GM18858 (cell line): ENCODE measurements at regions not wholly inside any gene's neighbourhood (a gene's known extent, or its start where the extent isn't known, plus 50 kb on each side); places are given as distances from the start of the nearest gene placed in this dataset.

Source experiments
- ATAC-seq: cut with Tn5 transposase; IDR thresholded peaks from one replicate; pipeline ENCODE4 v1.9.1; 2021; ENCODE audit not compliant: unreplicated experiment

GRCh38 chr19:31402529-31403316, 53.5 kb upstream of the TSHZ3 start:
- no peak for ATAC-seq

- no peak for ATAC-seq
These were observed 56.9 kb upstream of the TSHZ3 start for GRCh38 chr19:31406106-31406505.

DNA sequence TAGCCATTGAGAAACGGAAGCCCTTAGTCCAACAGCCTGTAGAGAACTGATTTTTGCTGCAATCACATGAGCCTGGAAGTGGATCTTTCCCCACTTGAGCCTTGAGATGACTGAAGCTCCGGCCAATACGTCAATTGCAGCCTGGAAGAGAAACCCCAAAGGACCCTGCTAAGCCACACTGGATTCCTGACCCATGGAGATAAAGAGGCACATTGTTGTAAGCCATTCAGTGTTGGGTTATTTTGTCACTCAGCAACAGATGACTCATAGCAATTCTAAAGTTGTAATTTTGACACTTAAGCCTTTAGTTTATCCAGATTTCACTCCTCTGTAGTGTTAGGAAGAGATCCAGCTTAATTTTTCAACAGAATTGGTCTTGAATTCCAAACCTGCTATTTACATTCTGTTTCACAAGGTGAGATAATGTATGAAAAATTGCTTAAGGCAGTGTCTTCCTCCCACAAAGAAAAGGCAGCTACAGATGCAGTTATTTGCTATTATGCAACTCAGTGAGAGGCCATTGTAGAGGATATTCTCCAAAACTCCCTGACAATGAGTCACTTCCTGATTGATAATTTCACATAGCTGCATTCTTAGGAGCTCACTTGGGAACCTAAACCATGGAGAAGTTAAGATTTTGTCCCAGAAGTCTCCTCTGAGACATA, 59.4 kb upstream of the TSHZ3 start:
- no peak for ATAC-seq

GRCh38 chr19:31413353-31413752, 64.1 kb upstream of the TSHZ3 start:
- ATAC-seq: no peak

DNA sequence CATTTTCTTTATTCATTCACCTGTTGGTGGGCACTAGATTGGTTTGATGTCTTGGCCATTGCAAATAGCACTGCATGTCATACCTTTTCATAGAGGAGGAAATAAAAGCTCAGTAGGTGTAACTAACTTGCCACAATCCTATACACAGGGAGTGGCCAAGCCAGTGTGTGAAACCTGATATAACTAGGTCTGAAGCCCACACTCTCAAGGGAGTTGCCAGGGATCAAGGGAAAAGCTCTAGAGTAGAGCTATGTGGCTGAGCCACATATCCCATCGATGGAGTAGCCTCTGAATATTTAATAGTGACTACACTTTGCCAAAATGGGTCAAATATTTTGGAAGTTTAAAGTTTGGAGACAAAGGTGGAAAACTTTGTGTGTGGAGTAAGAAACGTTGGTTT, 66.1 kb upstream of the TSHZ3 start:
- no peak for ATAC-seq

GRCh38 chr19:31416548-31416947, 67.3 kb upstream of the TSHZ3 start:
- ATAC-seq: no peak

GRCh38 chr19:31418055-31418454, 68.8 kb upstream of the TSHZ3 start:
- ATAC-seq: no peak

DNA sequence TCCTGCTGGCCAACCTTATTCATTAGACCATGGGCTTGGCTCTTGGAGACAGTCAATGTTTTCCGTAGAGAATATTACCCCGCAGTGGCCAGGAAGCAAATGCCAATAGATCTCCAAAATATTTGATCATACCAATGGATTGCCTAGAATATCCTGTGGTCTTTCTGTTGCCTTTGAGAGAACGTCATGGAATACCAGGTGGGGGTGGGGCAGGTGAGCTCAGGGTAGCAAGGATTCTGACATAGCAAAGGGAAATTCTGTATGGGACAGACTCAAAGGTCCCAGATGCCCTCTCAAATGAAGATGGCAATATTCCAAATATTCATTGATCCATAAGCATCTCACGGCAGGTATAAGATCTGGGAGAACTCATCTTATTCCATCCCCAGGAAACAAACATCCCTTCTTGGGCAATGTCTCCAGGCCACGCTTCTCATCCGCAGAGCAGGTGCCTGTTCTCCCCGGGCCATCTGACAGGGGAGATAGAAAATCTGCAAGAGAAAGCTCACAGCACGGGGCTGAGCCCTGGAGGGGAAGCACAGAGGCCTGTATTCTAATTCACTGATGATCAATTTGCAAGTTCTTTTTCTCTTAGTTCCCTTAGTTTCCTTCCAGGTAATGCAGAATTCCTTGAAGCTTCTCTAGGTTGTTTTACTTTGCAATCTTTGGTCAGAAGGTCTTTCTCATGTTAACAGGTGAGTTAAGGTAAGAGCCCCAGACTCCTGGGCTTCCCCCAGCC, 69.6 kb upstream of the TSHZ3 start:
- ATAC-seq: no peak

DNA sequence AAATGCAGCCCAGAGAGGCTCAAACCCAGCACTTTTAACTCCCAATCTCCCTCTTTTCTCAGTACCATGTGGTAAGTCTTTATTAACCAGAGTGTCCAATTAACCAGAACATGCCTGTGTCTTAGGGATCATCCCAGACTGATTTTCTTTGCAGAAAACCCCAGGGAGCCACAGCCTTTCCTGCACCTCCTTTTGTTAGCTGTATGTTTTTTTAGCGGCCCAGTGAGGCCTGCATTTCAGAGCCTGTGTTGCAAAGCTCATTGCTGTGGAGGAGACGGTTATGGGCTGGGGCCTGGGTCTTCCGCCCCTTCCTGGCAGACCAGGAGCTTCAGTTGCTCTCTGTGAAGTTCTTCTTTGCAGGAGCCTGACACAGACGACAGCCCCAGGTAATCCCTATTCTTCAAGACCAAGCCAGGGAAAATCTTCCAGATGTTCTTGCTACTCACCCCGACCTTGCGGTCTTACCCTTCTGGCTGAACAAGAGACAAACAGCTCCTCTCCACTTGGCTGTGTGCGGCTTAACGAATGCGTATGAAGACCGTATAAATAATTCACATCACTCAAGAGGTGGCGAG, 70.7 kb upstream of the TSHZ3 start:
- no peak for ATAC-seq

DNA sequence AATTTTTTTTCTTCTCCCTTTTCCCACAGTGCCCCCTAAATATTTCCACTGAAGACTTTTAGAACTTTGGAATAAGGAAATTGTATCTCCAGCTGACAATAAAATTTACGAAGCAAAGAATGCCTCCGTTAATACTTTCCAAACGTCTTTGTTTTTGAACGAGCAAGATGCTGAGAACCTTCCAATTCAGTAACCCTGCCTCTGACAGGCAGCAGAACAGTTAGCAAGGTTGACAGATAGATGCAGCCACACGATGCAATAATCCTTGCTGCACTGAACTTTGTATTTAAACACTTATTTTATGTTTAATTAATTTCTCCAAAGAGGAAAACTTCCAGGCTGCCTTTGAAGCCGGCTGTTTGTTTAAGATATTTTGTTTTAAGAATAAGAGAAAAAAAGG, 71.8 kb upstream of the TSHZ3 start:
- ATAC-seq: no peak

GRCh38 chr19:31421856-31422255, 72.6 kb upstream of the TSHZ3 start:
- no peak for ATAC-seq

DNA sequence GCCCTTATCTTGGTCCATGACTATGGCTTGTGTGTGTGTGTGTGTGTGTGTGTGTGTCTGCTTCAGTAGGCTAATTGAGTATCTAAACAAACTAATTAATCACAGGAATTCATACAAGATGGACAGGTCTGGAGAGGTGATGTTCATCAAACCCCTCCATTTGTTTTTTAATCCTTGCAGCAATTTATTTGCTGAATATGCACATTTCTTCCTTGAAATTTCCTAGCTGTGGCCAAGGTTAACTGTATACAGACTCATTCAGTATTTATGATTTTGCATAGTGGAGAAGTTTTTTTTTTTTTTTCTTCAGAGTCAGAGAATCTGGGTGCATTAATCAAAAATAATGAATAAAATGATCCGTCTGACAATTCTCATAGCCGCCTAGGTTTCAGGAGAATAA, 74.7 kb upstream of the TSHZ3 start:
- no peak for ATAC-seq

- ATAC-seq: no peak
These were observed 75.8 kb upstream of the TSHZ3 start for GRCh38 chr19:31424861-31425620.

- no peak for ATAC-seq
These were observed 78.6 kb upstream of the TSHZ3 start for GRCh38 chr19:31427857-31428256.

DNA sequence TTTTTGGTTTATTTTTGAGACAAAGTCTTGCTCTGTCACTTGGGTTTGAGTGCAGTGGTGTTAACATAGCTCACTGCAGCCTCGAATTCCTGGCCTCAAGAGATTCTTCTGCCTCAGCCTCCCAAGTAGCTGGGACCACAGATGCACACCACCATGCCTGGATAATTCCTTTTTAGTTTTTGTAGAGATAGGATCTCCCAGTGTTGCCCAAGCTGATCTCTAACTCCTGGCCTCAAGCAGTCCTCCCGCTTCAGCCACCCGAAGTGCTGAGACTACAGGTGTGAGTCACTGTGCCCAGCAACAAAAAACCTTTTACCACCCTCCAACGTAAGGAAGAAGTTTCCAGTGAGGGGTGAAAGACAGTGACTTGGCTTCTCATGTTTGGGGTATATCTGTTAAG, 81.1 kb upstream of the TSHZ3 start:
- ATAC-seq: no peak

GRCh38 chr19:31432201-31432810, 83.1 kb upstream of the TSHZ3 start:
- ATAC-seq: no peak

- no peak for ATAC-seq
These were observed 87.0 kb upstream of the TSHZ3 start for GRCh38 chr19:31436121-31436776.

GRCh38 chr19:31438401-31439269, 89.4 kb upstream of the TSHZ3 start:
- no peak for ATAC-seq

DNA sequence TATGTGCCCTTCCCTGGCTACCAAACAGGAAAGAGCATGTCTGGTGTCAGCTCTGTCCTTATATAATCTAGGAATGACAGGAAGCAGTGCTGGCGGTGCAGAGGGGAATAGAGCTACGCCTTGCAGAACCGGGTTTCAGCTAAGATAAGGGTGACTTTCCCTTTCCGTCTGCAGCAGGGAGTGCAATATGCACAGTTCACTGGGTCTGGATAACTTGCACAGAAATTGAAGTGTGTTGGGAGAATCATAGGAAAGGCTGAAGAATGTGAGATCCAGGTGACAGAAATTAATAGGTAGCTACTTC, 90.0 kb upstream of the TSHZ3 start:
- ATAC-seq: no peak
